ENCODE measurements at regions not wholly inside any gene's neighbourhood (a gene's known extent, or its start where the extent isn't known, plus 50 kb on each side); places are given as distances from the start of the nearest gene placed in this dataset.
"Not testable (repeated sequence)": the region's sequence is repeated elsewhere in the genome, so short reads cannot be mapped to it uniquely, and the experiment has no call there.

DNA sequence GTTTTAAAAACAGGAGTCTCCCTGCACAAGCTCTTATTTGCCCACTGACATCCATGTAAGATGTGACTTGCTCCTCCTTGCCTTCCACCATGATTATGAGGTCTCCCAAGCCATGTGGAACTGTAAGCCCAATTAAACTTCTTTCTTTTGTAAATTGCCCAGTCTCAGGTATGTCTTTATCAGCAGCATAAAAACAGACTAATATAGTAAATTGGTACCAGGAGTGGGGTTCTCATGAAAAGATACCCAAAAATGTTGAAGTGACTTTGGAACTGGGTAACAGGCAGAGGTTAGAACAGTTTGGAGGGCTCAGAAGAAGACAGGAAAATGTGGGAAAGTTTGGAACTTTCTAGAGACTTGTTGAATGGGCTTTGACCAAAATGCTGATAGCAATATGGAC lies 995.9 kb upstream of the USP15 start:
- DNase-seq; H3K36me3 ChIP-seq (ENCODE audit: control insufficient read depth in 4 of 4, insufficient read depth in 4 of 4, low read length in 3 of 4); POLR2A ChIA-PET; H3K27me3 ChIP-seq (replicated peaks in 2 of 5; ENCODE audit: control insufficient read depth in 4 of 5, insufficient read depth in 5 of 5, low read length in 4 of 5); H3K4me1 ChIP-seq (ENCODE audit: control extremely low read depth in 1 of 4, control insufficient read depth in 4 of 4, insufficient read depth in 4 of 4, low read length in 3 of 4); H3K4me3 ChIP-seq (ENCODE audit: control insufficient read depth in 1 of 7, extremely low read depth in 1 of 7, insufficient read depth in 4 of 7, low read depth in 2 of 7, low read length in 6 of 7); H3K27ac ChIP-seq (ENCODE audit: insufficient read depth in 1 of 2, low read depth in 1 of 2, low read length in 2 of 2, poor library complexity in 1 of 2, severe bottlenecking in 2 of 2): not testable (repeated sequence)
- H3K9me3 ChIP-seq (ENCODE audit: control extremely low read depth in 1 of 5, control insufficient read depth in 4 of 5, insufficient read depth in 2 of 5, low read depth in 1 of 5, low read length in 4 of 5): peaks cover 0 to 11% (median 2%) of the 10 kb centered on the region in 5 experiments
- CTCF ChIA-PET: interaction anchor here (0.6 kb wide), 1 partner anchor 319 kb away, joined by 3 read pairs; no protein-coding TSS in a partner anchor

- no peaks in the 10 kb centered on the region for H3K36me3 ChIP-seq (ENCODE audit: control insufficient read depth in 4 of 4, insufficient read depth in 4 of 4, low read length in 3 of 4)
- H3K27ac ChIP-seq (ENCODE audit: insufficient read depth in 1 of 2, low read depth in 1 of 2, low read length in 2 of 2, poor library complexity in 1 of 2, severe bottlenecking in 2 of 2): no peak overlapping the region
- H3K4me3 ChIP-seq (ENCODE audit: control insufficient read depth in 1 of 7, extremely low read depth in 1 of 7, insufficient read depth in 4 of 7, low read depth in 2 of 7, low read length in 6 of 7): no peak overlapping the region
- H3K9me3 ChIP-seq (ENCODE audit: control extremely low read depth in 1 of 5, control insufficient read depth in 4 of 5, insufficient read depth in 2 of 5, low read depth in 1 of 5, low read length in 4 of 5): peaks cover 0 to 11% (median 2%) of the 10 kb centered on the region in 5 experiments
- no CpG with 5 or more reads among the region's 1 CpG for WGBS (ENCODE audit: insufficient coverage)
- DNase-seq: no peak
- H3K27me3 ChIP-seq (replicated peaks in 2 of 5; ENCODE audit: control insufficient read depth in 4 of 5, insufficient read depth in 5 of 5, low read length in 4 of 5): no peaks in the 10 kb centered on the region
- CTCF ChIA-PET: no interaction called here
- no peaks in the 10 kb centered on the region for H3K4me1 ChIP-seq (ENCODE audit: control extremely low read depth in 1 of 4, control insufficient read depth in 4 of 4, insufficient read depth in 4 of 4, low read length in 3 of 4)
- POLR2A ChIA-PET: no interaction called here
Observed at GRCh38 chr12:61267474-61267873, 992.7 kb upstream of the USP15 start.

GRCh38 chr12:61272441-61272840 lies 987.8 kb upstream of the USP15 start:
- H3K4me3 ChIP-seq (ENCODE audit: control insufficient read depth in 1 of 7, extremely low read depth in 1 of 7, insufficient read depth in 4 of 7, low read depth in 2 of 7, low read length in 6 of 7): no peak overlapping the region
- no peaks in the 10 kb centered on the region for H3K36me3 ChIP-seq (ENCODE audit: control insufficient read depth in 4 of 4, insufficient read depth in 4 of 4, low read length in 3 of 4)
- H3K27ac ChIP-seq (ENCODE audit: insufficient read depth in 1 of 2, low read depth in 1 of 2, low read length in 2 of 2, poor library complexity in 1 of 2, severe bottlenecking in 2 of 2): no peak overlapping the region
- no peak for DNase-seq
- H3K27me3 ChIP-seq (replicated peaks in 2 of 5; ENCODE audit: control insufficient read depth in 4 of 5, insufficient read depth in 5 of 5, low read length in 4 of 5): no peaks in the 10 kb centered on the region
- ChIA-PET CTCF (no interaction called here), POLR2A (no interaction called here)
- H3K9me3 ChIP-seq (ENCODE audit: control extremely low read depth in 1 of 5, control insufficient read depth in 4 of 5, insufficient read depth in 2 of 5, low read depth in 1 of 5, low read length in 4 of 5): peaks cover 0 to 3% (median 0%) of the 10 kb centered on the region in 5 experiments
- no peaks in the 10 kb centered on the region for H3K4me1 ChIP-seq (ENCODE audit: control extremely low read depth in 1 of 4, control insufficient read depth in 4 of 4, insufficient read depth in 4 of 4, low read length in 3 of 4)

DNA sequence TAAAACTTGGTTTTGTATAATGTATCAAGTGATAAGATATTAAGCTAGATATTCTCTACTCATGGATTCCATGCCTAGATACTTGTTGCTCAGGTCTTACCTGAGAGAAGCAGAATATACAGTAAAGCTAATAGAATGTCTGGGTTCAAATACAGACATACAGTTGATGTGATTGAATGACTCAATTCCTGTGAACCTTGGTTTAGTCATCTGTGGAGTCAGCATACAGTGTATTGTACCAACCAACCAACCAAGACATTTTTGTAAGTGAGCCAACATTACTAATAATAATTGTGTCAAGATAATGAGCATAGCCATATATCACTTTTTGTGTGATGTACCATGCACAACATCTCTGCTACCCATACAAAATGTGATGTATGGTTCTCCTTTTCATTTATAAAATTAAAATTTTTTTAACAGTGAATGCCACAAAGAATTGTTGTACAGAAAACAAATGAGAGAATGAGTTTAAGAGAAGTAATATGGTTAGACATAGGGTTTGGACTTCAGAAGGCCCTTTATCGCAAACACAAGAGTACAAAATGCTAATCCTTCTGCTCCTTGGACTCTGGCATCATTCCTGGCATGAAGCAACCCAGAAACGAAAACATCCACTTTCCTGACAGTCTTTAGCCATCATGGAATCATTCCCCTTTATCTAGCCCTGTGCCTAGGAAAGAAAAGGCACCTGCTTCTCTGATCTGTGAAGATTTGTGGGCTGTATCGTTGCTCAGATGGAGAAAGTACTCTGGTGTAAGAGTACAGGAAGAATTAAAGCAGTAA lies 977.2 kb upstream of the USP15 start:
- Histone ChIP-seq H3K4me3 (ENCODE audit: control insufficient read depth in 1 of 7, extremely low read depth in 1 of 7, insufficient read depth in 4 of 7, low read depth in 2 of 7, low read length in 6 of 7) (no peak overlapping the region), H3K27ac (ENCODE audit: insufficient read depth in 1 of 2, low read depth in 1 of 2, low read length in 2 of 2, poor library complexity in 1 of 2, severe bottlenecking in 2 of 2) (no peak overlapping the region), H3K27me3 (replicated peaks in 2 of 5; ENCODE audit: control insufficient read depth in 4 of 5, insufficient read depth in 5 of 5, low read length in 4 of 5) (no peaks in the 10 kb centered on the region), H3K4me1 (ENCODE audit: control extremely low read depth in 1 of 4, control insufficient read depth in 4 of 4, insufficient read depth in 4 of 4, low read length in 3 of 4) (no peaks in the 10 kb centered on the region), H3K36me3 (ENCODE audit: control insufficient read depth in 4 of 4, insufficient read depth in 4 of 4, low read length in 3 of 4) (no peaks in the 10 kb centered on the region), H3K9me3 (ENCODE audit: control extremely low read depth in 1 of 5, control insufficient read depth in 4 of 5, insufficient read depth in 2 of 5, low read depth in 1 of 5, low read length in 4 of 5) (peaks cover 0 to 14% (median 4%) of the 10 kb centered on the region in 5 experiments)
- WGBS (ENCODE audit: insufficient coverage): 100% methylated on average over 1 of the region's 3 CpGs
- no peak for DNase-seq
- CTCF ChIA-PET: no interaction called here
- POLR2A ChIA-PET: no interaction called here

- 100% methylated on average over 1 of the region's 2 CpGs for WGBS (ENCODE audit: insufficient coverage)
- CTCF ChIA-PET: no interaction called here
- no peak for DNase-seq
- H3K9me3 ChIP-seq (ENCODE audit: control extremely low read depth in 1 of 5, control insufficient read depth in 4 of 5, insufficient read depth in 2 of 5, low read depth in 1 of 5, low read length in 4 of 5): peaks cover 1 to 19% (median 5%) of the 10 kb centered on the region in 5 experiments
- H3K4me1 ChIP-seq (ENCODE audit: control extremely low read depth in 1 of 4, control insufficient read depth in 4 of 4, insufficient read depth in 4 of 4, low read length in 3 of 4): no peaks in the 10 kb centered on the region
- no peak overlapping the region for H3K4me3 ChIP-seq (ENCODE audit: control insufficient read depth in 1 of 7, extremely low read depth in 1 of 7, insufficient read depth in 4 of 7, low read depth in 2 of 7, low read length in 6 of 7)
- H3K27ac ChIP-seq (ENCODE audit: insufficient read depth in 1 of 2, low read depth in 1 of 2, low read length in 2 of 2, poor library complexity in 1 of 2, severe bottlenecking in 2 of 2): no peak overlapping the region
- H3K36me3 ChIP-seq (ENCODE audit: control insufficient read depth in 4 of 4, insufficient read depth in 4 of 4, low read length in 3 of 4): no peaks in the 10 kb centered on the region
- POLR2A ChIA-PET: no interaction called here
- H3K27me3 ChIP-seq (replicated peaks in 2 of 5; ENCODE audit: control insufficient read depth in 4 of 5, insufficient read depth in 5 of 5, low read length in 4 of 5): no peaks in the 10 kb centered on the region
Observed at GRCh38 chr12:61290473-61290872, 969.7 kb upstream of the USP15 start.

- no peak overlapping the region for H3K4me3 ChIP-seq (ENCODE audit: control insufficient read depth in 1 of 7, extremely low read depth in 1 of 7, insufficient read depth in 4 of 7, low read depth in 2 of 7, low read length in 6 of 7)
- ChIA-PET POLR2A (no interaction called here), CTCF (no interaction called here)
- H3K36me3 ChIP-seq (ENCODE audit: control insufficient read depth in 4 of 4, insufficient read depth in 4 of 4, low read length in 3 of 4): no peaks in the 10 kb centered on the region
- no peak for DNase-seq
- H3K27ac ChIP-seq (ENCODE audit: insufficient read depth in 1 of 2, low read depth in 1 of 2, low read length in 2 of 2, poor library complexity in 1 of 2, severe bottlenecking in 2 of 2): no peak overlapping the region
- H3K9me3 ChIP-seq (ENCODE audit: control extremely low read depth in 1 of 5, control insufficient read depth in 4 of 5, insufficient read depth in 2 of 5, low read depth in 1 of 5, low read length in 4 of 5): peaks cover 1 to 11% (median 5%) of the 10 kb centered on the region in 5 experiments
- no peaks in the 10 kb centered on the region for H3K27me3 ChIP-seq (replicated peaks in 2 of 5; ENCODE audit: control insufficient read depth in 4 of 5, insufficient read depth in 5 of 5, low read length in 4 of 5)
- H3K4me1 ChIP-seq (ENCODE audit: control extremely low read depth in 1 of 4, control insufficient read depth in 4 of 4, insufficient read depth in 4 of 4, low read length in 3 of 4): no peaks in the 10 kb centered on the region
- 100% methylated on average over 1 of the region's 2 CpGs for WGBS (ENCODE audit: insufficient coverage)
Observed at GRCh38 chr12:61291647-61292046, 968.6 kb upstream of the USP15 start.

DNA sequence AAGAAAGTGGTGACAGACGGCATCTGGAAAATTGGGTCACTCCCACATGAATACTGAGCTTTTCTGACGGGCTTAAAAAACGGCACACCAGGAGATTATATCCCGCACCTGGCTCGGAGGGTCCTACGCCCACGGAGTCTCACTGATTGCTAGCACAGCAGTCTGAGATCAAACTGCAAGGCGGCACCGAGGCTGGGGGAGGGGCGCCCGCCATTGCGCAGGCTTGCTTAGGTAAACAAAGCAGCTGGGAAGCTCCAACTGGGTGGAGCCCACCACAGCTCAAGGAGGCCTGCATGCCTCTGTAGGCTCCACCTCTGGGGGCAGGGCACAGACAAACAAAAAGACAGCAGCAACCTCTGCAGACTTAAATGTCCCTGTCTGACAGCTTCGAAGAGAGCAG lies 966.2 kb upstream of the USP15 start:
- H3K27ac ChIP-seq (ENCODE audit: insufficient read depth in 1 of 2, low read depth in 1 of 2, low read length in 2 of 2, poor library complexity in 1 of 2, severe bottlenecking in 2 of 2); POLR2A ChIA-PET; H3K4me1 ChIP-seq (ENCODE audit: control extremely low read depth in 1 of 4, control insufficient read depth in 4 of 4, insufficient read depth in 4 of 4, low read length in 3 of 4); H3K36me3 ChIP-seq (ENCODE audit: control insufficient read depth in 4 of 4, insufficient read depth in 4 of 4, low read length in 3 of 4); CTCF ChIA-PET; H3K9me3 ChIP-seq (ENCODE audit: control extremely low read depth in 1 of 5, control insufficient read depth in 4 of 5, insufficient read depth in 2 of 5, low read depth in 1 of 5, low read length in 4 of 5); DNase-seq; H3K27me3 ChIP-seq (replicated peaks in 2 of 5; ENCODE audit: control insufficient read depth in 4 of 5, insufficient read depth in 5 of 5, low read length in 4 of 5); H3K4me3 ChIP-seq (ENCODE audit: control insufficient read depth in 1 of 7, extremely low read depth in 1 of 7, insufficient read depth in 4 of 7, low read depth in 2 of 7, low read length in 6 of 7): not testable (repeated sequence)
- WGBS (ENCODE audit: insufficient coverage): 80% methylated on average over 4 of the region's 13 CpGs

Data from common myeloid progenitor, CD34-positive (primary cell).